Right atrium auricular region (tissue), 2 donors: ENCODE measurements at regions not wholly inside any gene's neighbourhood (a gene's known extent, or its start where the extent isn't known, plus 50 kb on each side); places are given as distances from the start of the nearest gene placed in this dataset.

ENCODE experiments used
- DNase-seq: peaks from one replicate; pipeline ENCODE4 v3.0.0-alpha.2; 2019; ENCODE audit warnings: low spot score
- H3K27ac ChIP-seq, 2 donors: fragments of 200-600 bp; sonication (generic); 1 replicate in 1 of 2; 2 replicates in 1 of 2; pipeline ENCODE4 v1.5.1; 2016 to 2019
- H3K27me3 ChIP-seq, 2 donors: fragments of 200-600 bp; sonication (generic); one replicate each; pipeline versions ENCODE4 v1.5.1 to v1.6.0; 2017 to 2019
- H3K36me3 ChIP-seq: fragments of 200-600 bp; sonication (generic); one replicate; pipeline ENCODE4 v1.5.1; 2016
- H3K4me1 ChIP-seq, 2 donors: fragments of 200-600 bp; sonication (generic); one replicate each; pipeline versions ENCODE4 v1.5.1 to v1.6.0; 2017 to 2019
- H3K4me3 ChIP-seq, 2 donors: fragments of 200-600 bp; sonication (generic); 1 replicate in 1 of 2; 2 replicates in 1 of 2; pipeline ENCODE4 v1.5.1; 2017 to 2019; ENCODE audit warnings: mild to moderate bottlenecking in 1 of 2, moderate library complexity in 1 of 2
- H3K9me3 ChIP-seq, 2 donors: fragments of 200-600 bp; sonication (generic); one replicate each; pipeline ENCODE4 v1.5.1; 2019
- TF ChIP-seq, protein P1 (sequence below), 2 donors: fragments of 200-600 bp; sonication (generic); IDR thresholded peaks; one replicate each; pipeline ENCODE4 v1.5.1; 2019; ENCODE audit warnings: antibody characterized with exemption in 2 of 2

GRCh38 chr10:78436706-78437406, 403.2 kb downstream of the RPS24 start:
- Histone ChIP-seq H3K27ac (no peak overlapping the region), H3K4me1 (peaks cover 0 to 34% of the 10 kb centered on the region in 2 donors), H3K9me3 (no peaks in the 10 kb centered on the region), H3K4me3 (no peak overlapping the region), H3K36me3 (no peaks in the 10 kb centered on the region), H3K27me3 (no peaks in the 10 kb centered on the region)
- TF ChIP-seq, protein P1, sequence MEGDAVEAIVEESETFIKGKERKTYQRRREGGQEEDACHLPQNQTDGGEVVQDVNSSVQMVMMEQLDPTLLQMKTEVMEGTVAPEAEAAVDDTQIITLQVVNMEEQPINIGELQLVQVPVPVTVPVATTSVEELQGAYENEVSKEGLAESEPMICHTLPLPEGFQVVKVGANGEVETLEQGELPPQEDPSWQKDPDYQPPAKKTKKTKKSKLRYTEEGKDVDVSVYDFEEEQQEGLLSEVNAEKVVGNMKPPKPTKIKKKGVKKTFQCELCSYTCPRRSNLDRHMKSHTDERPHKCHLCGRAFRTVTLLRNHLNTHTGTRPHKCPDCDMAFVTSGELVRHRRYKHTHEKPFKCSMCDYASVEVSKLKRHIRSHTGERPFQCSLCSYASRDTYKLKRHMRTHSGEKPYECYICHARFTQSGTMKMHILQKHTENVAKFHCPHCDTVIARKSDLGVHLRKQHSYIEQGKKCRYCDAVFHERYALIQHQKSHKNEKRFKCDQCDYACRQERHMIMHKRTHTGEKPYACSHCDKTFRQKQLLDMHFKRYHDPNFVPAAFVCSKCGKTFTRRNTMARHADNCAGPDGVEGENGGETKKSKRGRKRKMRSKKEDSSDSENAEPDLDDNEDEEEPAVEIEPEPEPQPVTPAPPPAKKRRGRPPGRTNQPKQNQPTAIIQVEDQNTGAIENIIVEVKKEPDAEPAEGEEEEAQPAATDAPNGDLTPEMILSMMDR (IDR thresholded peaks at IDR 0.05), result no peak
- no peak for DNase-seq

DNA sequence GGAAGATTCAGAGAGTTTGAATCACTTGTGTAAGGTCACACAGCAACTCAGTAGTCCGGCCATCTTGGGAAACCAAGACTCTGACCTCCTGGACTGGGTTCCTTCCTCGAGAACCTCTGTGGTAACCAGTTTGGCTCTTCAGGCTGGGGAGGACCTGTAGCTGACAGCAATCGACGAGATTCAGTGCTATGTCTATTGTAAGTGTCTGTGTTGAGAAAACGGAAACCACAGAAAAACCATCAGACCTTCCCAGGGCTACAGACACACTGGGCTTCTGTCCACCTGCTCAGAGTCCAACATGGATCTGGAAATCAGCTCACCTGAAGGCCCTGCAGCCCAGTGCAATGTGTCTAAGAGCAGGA, 403.7 kb downstream of the RPS24 start:
- H3K27me3 ChIP-seq, result no peaks in the 10 kb centered on the region
- no peaks in the 10 kb centered on the region for H3K36me3 ChIP-seq
- H3K4me1 ChIP-seq, result peaks cover 0 to 34% of the 10 kb centered on the region in 2 donors
- no peaks in the 10 kb centered on the region for H3K9me3 ChIP-seq
- DNase-seq, result no peak
- TF ChIP-seq, protein P1 (IDR thresholded peaks at IDR 0.05), result no peak
- no peak overlapping the region for H3K27ac ChIP-seq
- no peak overlapping the region for H3K4me3 ChIP-seq

- Histone ChIP-seq H3K4me3 (no peak overlapping the region), H3K36me3 (no peaks in the 10 kb centered on the region), H3K27me3 (no peaks in the 10 kb centered on the region), H3K4me1 (peaks cover 0 to 27% of the 10 kb centered on the region in 2 donors), H3K27ac (no peak overlapping the region), H3K9me3 (no peaks in the 10 kb centered on the region)
- no peak for DNase-seq
- TF ChIP-seq, protein P1 (IDR thresholded peaks at IDR 0.05), result no peak
Measured at GRCh38 chr10:78437998-78438906, 404.6 kb downstream of the RPS24 start.

DNA sequence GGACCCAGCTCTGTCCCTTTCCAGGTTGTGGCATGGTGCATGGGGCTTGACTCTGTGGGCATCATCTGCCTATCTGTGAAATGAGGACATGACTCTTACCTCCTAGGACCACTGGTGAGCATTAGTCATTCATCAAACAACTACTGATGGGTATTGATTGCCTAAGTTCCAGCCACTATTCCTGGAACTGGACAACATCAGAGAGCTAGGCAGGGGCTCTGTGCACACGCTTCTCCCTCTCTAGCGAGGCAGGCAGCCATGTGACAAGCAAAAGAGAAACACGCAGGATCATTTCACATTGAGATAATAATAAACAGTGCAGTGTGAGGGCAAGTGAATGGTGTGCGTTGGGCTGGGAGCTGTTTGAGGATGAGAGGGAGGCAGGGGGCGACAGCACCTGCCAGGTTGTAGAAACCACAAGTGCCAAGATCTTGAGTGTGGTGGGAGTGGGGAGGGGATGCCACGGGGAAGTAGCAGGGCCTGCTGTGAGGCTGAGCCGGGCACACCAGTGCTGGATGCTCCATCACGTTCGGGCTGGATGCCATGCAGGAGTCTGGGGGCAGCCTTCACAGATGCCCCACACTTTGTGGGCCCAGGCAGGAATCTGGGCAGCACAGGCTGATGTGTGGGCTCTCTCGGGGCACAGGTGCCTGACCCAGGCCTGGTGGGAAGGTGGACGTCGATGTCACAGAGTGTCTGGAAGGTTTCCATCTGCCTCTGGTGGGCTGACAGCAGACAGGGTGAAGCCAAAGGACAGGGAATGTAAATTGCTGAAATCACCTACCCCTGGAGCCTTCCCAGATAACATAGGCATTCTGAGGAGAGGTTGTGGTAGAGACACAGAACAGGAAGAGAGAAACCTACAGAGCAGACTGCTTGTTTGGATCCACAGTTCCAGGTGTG, 405.5 kb downstream of the RPS24 start:
- TF ChIP-seq, protein P1 (IDR thresholded peaks at IDR 0.05), result no peak
- H3K4me3 ChIP-seq, result no peak overlapping the region
- no peaks in the 10 kb centered on the region for H3K36me3 ChIP-seq
- no peak for DNase-seq
- no peaks in the 10 kb centered on the region for H3K9me3 ChIP-seq
- peaks cover 0 to 19% of the 10 kb centered on the region in 2 donors for H3K4me1 ChIP-seq
- H3K27me3 ChIP-seq, result no peaks in the 10 kb centered on the region
- no peak overlapping the region for H3K27ac ChIP-seq

GRCh38 chr10:78441010-78441409, 407.3 kb downstream of the RPS24 start:
- H3K9me3 ChIP-seq, result no peaks in the 10 kb centered on the region
- H3K27me3 ChIP-seq, result no peaks in the 10 kb centered on the region
- DNase-seq, result no peak
- no peaks in the 10 kb centered on the region for H3K36me3 ChIP-seq
- no peak overlapping the region for H3K27ac ChIP-seq
- H3K4me1 ChIP-seq, result peaks cover 0 to 15% of the 10 kb centered on the region in 2 donors
- H3K4me3 ChIP-seq, result no peak overlapping the region
- TF ChIP-seq, protein P1 (IDR thresholded peaks at IDR 0.05), result no peak
